Activated T-helper 9 cell treated with anti-CD3 and anti-CD28 coated beads, Interleukin-2, amount 50 U/mL, for 16 hours (primary cell): ENCODE measurements at regions not wholly inside any gene's neighbourhood (a gene's known extent, or its start where the extent isn't known, plus 50 kb on each side); places are given as distances from the start of the nearest gene placed in this dataset.

Experiments
- DNase-seq: peaks from one replicate; pipeline ENCODE4 v3.0.0-alpha.2; 2020; ENCODE audit warnings: low read depth

DNA sequence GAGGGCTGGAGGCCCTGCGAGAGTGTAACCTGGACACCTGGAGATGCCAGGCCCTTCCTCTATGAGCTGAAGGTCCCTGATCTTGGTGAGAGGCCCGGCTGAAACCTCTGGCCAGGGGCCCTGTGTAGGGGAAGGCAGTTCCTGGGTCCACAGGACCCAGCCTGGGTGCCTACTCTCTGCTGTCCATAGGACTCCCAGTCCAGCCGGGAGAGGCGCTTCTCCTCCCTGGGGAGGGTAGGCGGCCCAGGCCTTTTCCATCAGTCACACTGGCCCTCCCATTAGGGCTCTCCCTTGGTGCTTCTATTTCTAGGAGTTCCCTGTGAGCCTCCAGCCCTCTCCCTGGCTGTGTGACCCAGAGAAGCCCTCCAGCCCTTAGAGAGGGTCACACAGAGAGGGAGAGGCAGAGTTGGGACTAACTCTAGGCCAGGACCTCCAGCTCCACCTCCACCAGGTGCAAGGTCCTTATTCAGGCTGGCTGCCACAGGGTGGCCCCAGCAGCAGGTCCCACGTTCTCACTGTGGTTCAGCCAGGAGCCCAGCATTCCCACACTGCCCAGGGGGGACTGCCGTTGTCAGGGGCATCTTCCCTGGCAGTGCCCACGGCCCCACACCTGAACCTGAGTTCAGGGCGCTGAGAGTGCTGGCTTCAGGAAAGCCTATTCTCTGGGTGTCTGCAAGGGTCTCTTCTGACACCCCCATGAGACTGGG, 146.8 kb downstream of the SMAD6 start:
- DNase-seq: no peak

- no peak for DNase-seq
These were observed 147.3 kb downstream of the SMAD6 start for GRCh38 chr15:66849393-66849745.

- no peak for DNase-seq
These were observed 147.7 kb downstream of the SMAD6 start for GRCh38 chr15:66849746-66850077.

GRCh38 chr15:66850078-66850991, 148.3 kb downstream of the SMAD6 start:
- no peak for DNase-seq

DNA sequence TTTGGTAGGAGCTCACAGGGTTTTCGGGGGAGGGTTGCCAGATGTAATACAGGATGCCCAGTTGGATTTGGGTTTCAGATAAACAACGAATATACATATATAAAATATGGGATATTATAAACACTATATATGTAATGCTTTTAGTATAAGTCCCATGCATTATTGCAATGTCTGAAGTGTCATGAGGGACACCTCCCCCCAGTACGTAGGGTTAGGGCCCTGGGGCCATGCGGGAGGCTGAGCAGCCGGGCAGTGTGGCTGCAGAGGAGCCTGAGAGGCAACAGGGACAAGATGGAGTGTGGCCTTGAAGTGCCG, 148.9 kb downstream of the SMAD6 start:
- DNase-seq: no peak

GRCh38 chr15:66851311-66852063, 149.5 kb downstream of the SMAD6 start:
- DNase-seq: peak; percentile 47

DNA sequence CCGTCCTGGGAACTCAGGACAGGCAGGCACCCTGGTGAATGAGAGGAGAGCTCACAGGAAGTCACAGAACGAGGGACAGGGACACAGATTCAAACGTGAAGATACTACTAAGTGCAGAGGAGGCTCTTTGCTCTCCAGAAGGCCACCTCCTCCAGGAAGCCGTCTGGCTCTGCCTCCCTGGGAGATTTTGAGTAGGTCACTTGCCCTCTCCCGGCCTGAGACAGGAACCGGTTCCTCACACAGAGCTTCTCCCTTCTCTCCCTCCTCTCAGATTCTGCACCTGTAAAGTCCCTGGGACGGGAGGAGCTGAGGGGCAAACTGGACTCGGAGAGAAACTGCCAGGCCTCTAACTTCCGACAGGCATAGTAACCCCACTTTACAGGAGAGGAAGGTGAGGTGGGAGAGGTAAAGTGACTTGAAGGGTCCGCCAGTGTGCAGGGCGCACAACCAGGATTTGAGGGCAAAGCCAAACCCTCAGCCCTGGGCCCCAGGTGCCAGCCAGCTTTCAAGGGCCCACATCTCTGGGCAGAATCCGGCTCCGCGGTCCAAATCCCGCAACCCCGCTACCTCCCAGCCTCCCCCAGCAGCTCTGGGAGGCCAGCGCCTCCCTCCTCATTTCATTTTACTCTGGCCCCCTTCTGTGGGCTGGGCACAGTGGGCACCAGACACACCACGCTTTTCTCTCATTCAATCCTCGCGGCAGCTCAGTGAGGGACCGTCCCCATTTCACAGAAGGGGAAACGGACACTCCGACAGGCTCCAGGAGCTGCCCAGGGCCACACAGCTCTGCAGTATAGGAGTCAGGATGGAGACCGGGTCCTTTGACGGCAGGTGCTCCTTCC, 150.2 kb downstream of the SMAD6 start:
- no peak for DNase-seq

GRCh38 chr15:66854012-66854965, 152.3 kb downstream of the SMAD6 start:
- no peak for DNase-seq

- no peak for DNase-seq
These were observed 153.0 kb downstream of the SMAD6 start for GRCh38 chr15:66855041-66855440.

- no peak for DNase-seq
These were observed 155.7 kb downstream of the SMAD6 start for GRCh38 chr15:66857694-66858093.

DNA sequence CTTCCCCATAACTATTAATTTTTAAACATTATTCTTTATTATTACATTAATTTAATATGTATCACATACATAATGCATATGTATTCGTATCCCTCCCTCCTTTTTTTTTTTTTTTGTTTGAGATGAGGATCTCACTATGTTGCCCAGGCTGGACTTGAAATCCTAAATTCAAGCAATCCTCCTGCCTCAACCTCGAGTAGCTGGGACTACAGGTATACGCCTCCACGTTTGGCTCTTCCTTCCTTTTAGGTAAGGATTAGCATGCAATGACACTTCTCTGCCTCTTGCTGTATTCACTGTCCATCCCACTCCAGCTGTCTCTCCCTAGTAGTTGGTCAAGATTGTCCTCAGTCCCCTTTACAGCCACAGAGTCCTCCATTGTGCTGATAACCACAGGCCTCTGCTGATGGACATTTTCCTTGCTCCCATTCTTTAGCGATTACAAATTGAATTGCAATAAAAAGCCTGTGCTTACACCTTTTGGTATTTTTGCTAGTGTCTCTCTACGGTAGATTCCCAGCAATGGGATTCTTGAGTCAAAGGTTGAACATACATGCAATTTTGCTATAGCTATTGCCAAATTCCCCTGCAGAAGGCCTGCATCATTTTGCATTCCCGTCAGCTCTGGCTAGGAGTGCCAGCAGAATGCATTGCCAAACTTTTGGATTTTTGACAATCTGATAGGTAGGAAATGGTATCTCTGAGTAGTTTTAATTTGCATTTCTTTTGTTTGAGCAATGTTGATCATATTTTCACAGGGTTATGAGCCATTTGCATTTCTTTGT, 156.6 kb downstream of the SMAD6 start:
- DNase-seq: no peak

DNA sequence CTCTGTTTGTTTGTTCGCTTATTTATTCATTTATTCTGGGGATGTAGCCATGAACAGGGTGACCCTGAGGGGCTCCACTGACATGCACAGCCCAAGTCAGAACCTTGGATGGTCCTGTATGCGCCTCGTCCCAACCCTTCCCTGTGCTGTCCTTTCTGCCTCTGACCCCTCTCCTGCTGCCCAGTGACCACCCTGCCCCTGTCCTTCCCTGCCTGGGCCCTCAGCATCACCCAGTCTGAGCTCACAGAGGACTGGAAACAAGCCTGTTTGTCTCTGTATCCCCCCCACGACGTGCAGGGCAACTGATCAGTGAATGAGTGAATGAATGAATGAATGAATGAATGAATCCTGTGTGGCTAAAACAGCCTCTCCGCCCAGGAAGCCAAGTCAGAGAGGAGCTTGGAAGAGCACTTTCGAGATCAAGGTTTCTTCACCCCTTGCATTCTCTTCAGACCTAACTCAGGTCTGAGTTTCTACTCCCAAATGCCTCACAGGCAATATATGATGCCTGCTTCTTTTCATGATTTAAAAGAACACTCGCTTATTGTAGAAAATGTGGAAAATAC, 157.7 kb downstream of the SMAD6 start:
- no peak for DNase-seq

DNA sequence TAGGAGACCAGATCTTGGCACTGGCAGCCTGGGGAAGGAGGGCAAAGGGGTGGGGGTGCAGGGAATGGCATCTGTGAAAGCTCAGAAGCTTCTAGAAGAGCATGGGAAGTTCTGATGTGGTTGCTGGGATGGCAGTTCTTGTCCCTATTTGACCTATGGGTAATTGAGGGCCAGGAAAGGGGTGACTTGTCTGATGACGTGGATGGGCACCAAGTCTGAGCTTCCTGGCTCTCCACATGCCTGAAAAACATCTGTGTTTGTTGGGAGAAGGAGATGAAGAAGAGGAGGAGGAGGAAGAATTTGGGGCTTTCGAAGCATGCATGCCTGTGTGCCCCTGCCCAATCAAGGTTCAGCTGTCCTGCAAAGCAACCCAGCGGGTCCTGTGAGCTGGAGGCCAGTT, 158.8 kb downstream of the SMAD6 start:
- no peak for DNase-seq

DNA sequence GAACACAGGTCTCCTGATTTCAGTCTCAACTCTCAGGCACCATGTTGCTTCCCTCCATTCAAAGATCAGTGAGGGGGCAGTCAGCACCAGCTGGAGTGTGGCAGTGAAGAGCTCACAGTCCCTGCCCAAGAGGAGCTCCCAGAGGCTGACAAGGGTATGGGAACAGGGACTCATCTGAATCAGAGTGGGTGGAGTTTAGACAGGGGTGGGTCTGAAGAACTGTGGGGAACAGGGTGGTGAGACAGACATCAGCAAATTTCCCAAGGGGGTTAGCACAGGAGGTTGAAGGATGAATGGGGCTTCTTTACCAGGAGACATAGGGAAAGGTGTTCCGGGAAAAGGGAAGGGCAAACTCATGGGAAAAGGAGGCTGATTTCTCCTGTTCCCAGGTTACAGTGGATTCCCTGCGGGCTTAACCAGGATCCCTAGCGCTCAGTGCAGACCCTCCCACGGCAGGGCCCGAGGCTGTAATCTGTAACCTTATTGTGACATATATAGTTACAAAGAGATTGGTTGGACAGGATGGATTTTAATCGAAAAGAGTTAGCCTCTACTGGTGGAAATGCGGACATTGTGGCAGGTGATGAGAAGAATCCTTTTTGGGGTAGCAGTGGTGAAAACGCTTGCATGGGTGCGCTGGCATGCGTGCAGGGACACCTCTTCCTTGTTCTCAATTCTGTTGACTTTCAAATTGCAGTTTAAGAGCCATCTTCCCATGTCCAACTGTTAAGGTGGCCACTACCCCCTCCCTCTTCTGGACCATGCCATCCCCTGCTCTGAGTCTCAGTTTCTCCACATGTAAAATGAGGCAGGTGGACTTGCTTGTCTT, 160.3 kb downstream of the SMAD6 start:
- no peak for DNase-seq

- peak; percentile 48 for DNase-seq
These were observed 160.9 kb downstream of the SMAD6 start for GRCh38 chr15:66862940-66863335.

GRCh38 chr15:66863390-66864085, 161.5 kb downstream of the SMAD6 start:
- no peak for DNase-seq

GRCh38 chr15:66864086-66864830, 162.2 kb downstream of the SMAD6 start:
- DNase-seq: no peak

GRCh38 chr15:66864871-66865281, 162.8 kb downstream of the SMAD6 start:
- DNase-seq: no peak
